ENCODE measurements at regions not wholly inside any gene's neighbourhood (a gene's known extent, or its start where the extent isn't known, plus 50 kb on each side); places are given as distances from the start of the nearest gene placed in this dataset.

- no peak for TF ChIP-seq CTCF (IDR thresholded peaks at IDR 0.05; ENCODE audit: insufficient read depth, low read length, poor library complexity, severe bottlenecking)
- no peak for TF ChIP-seq EZH2phosphoT487 (conservative IDR thresholded peaks at IDR 0.05; ENCODE audit: low read length)
Observed at GRCh38 chr6:6411115-6411514, 90.7 kb upstream of the F13A1 start.
